Liver (tissue), 3 donors: ENCODE measurements at regions not wholly inside any gene's neighbourhood (a gene's known extent, or its start where the extent isn't known, plus 50 kb on each side); places are given as distances from the start of the nearest gene placed in this dataset.

Experiments
- FOXA2 ChIP-seq: IDR thresholded peaks from 2 replicates; pipeline ENCODE4 v1.6.1; 2016; ENCODE audit warnings: antibody characterized with exemption
- RAD21 ChIP-seq, 2 donors: IDR thresholded peaks; 2 replicates each; pipeline ENCODE4 v1.6.1; 2016; ENCODE audit warnings: antibody characterized with exemption in 2 of 2, mild to moderate bottlenecking in 2 of 2
- TF ChIP-seq, protein P1 (sequence below): fragments of 150-350 bp; IDR thresholded peaks from 2 replicates; pipeline ENCODE4 v1.5.1; 2017; ENCODE audit warnings: improper control_type of control experiment, low read depth, low read length; ENCODE audit not compliant: missing input control
- donor health status: healthy.
- donor health status: healthy.

- TF ChIP-seq, protein P1, sequence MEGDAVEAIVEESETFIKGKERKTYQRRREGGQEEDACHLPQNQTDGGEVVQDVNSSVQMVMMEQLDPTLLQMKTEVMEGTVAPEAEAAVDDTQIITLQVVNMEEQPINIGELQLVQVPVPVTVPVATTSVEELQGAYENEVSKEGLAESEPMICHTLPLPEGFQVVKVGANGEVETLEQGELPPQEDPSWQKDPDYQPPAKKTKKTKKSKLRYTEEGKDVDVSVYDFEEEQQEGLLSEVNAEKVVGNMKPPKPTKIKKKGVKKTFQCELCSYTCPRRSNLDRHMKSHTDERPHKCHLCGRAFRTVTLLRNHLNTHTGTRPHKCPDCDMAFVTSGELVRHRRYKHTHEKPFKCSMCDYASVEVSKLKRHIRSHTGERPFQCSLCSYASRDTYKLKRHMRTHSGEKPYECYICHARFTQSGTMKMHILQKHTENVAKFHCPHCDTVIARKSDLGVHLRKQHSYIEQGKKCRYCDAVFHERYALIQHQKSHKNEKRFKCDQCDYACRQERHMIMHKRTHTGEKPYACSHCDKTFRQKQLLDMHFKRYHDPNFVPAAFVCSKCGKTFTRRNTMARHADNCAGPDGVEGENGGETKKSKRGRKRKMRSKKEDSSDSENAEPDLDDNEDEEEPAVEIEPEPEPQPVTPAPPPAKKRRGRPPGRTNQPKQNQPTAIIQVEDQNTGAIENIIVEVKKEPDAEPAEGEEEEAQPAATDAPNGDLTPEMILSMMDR = no peak
- TF ChIP-seq FOXA2 = no peak
- no peak for TF ChIP-seq RAD21 (IDR thresholded peaks at IDR 0.05)
Observed at GRCh38 chr11:101770648-101771047, 144.2 kb upstream of the CEP126 start.
